HepG2 (cell line): ENCODE measurements at regions not wholly inside any gene's neighbourhood (a gene's known extent, or its start where the extent isn't known, plus 50 kb on each side); places are given as distances from the start of the nearest gene placed in this dataset.

Source experiments
- ATAC-seq: fragments of 200-7000 bp; cut with Tn5 transposase; 3 replicates; pipeline ENCODE4 v1.9.1; 2020; ENCODE audit warnings: mild to moderate bottlenecking, moderate library complexity
- BruUV-seq: library from RNA; stranded (reverse); fragments of 400-500 nt; replicated peaks from 2 replicates; lab custom pipeline; 2021; lab: Mats Ljungman, UMichigan
- CTCF ChIA-PET: fragments of 300-600 bp; formaldehyde crosslinking; extraction: SDS; loops from one replicate; lab custom pipeline; 2021; ENCODE audit warnings: low total read pairs, inconsistent platforms, low intra/inter-chr PET ratio; lab: Yijun Ruan, JAX
- POLR2A ChIA-PET: fragments of 350-600 bp; sonication (Branson Sonifier 250); formaldehyde crosslinking; loops from one replicate; lab custom pipeline; 2020; ENCODE audit warnings: antibody characterized with exemption, inconsistent platforms; lab: Yijun Ruan, JAX
- DNase-seq: peaks from one replicate; pipeline ENCODE4 v3.0.0-alpha.2; 2015; ENCODE audit warnings: low spot score
- FAIRE-seq: peaks from 3 replicates; lab custom pipeline; 2011; peaks lifted over from hg19 to GRCh38; lab: Jason Lieb, UNC
- H2AFZ ChIP-seq: one replicate; pipeline ENCODE4 v1.6.1; 2011; ENCODE audit warnings: low read length, inconsistent platforms
- H3K27ac ChIP-seq: fragments of 300-600 bp; 3 replicates; pipeline ENCODE4 v1.8.0; 2011; ENCODE audit warnings: mixed run types, mild to moderate bottlenecking, mixed read lengths, low read length, inconsistent platforms; ENCODE audit not compliant: insufficient read depth; ENCODE audit errors: extremely low read length
- H3K27me3 ChIP-seq, 2 experiments: fragments of 200-600 bp in 1 of 2; 2 replicates in 1 of 2; 3 replicates in 1 of 2; pipeline versions ENCODE4 v1.6.0 to v1.8.0; 2011; ENCODE audit warnings: low read length in 2 of 2, mild to moderate bottlenecking in 2 of 2, moderate library complexity in 2 of 2, inconsistent platforms in 1 of 2; ENCODE audit not compliant: insufficient read depth in 2 of 2, control insufficient read depth in 1 of 2
- H3K36me3 ChIP-seq, 2 experiments: fragments of 200-600 bp in 1 of 2; replicated peaks in 1 of 2; 2 replicates in 1 of 2; 3 replicates in 1 of 2; pipeline versions ENCODE4 v1.5.1 to v1.8.0; 2011; ENCODE audit warnings: low read length in 2 of 2, inconsistent platforms in 1 of 2; ENCODE audit not compliant: insufficient read depth in 2 of 2, control insufficient read depth in 1 of 2
- H3K4me1 ChIP-seq: 2 replicates; pipeline ENCODE4 v1.5.1; 2012; ENCODE audit warnings: low read length, inconsistent platforms; ENCODE audit not compliant: insufficient read depth
- H3K4me2 ChIP-seq: 2 replicates; pipeline ENCODE4 v1.6.0; 2011; ENCODE audit warnings: low read depth, low read length, inconsistent platforms
- H3K4me3 ChIP-seq, 3 experiments: fragments of 200-600 bp in 1 of 3; sonication (generic), shearing (Covaris generic) in 1 of 3; replicated peaks in 1 of 3; 2 replicates each; pipeline ENCODE4 v1.5.1; 2011 to 2016; ENCODE audit warnings: low read length in 3 of 3, inconsistent platforms in 2 of 3, low read depth in 2 of 3, mild to moderate bottlenecking in 2 of 3, control low read depth in 1 of 3, mixed read lengths in 1 of 3; ENCODE audit not compliant: insufficient read depth in 1 of 3
- H3K79me2 ChIP-seq: one replicate; pipeline ENCODE4 v1.6.1; 2011; ENCODE audit warnings: low read length, inconsistent platforms; ENCODE audit not compliant: insufficient read depth
- H3K9ac ChIP-seq: 2 replicates; pipeline ENCODE4 v1.6.0; 2011; ENCODE audit warnings: mild to moderate bottlenecking, low read depth, low read length, inconsistent platforms; ENCODE audit not compliant: insufficient read depth
- H3K9me3 ChIP-seq: 2 replicates; pipeline ENCODE4 v1.5.1; 2012; ENCODE audit warnings: mild to moderate bottlenecking, low read length
- H4K20me1 ChIP-seq: 2 replicates; pipeline ENCODE4 v1.6.0; 2011; ENCODE audit warnings: inconsistent platforms, mild to moderate bottlenecking, low read length, moderate library complexity; ENCODE audit not compliant: insufficient read depth
- ATF7 ChIP-seq, 2 experiments: fragments of 450-650 bp in 1 of 2; sonication (generic) in 1 of 2; formaldehyde crosslinking in 1 of 2; IDR thresholded peaks; 2 replicates each; pipeline versions ENCODE4 v1.4.0 to v1.6.1; 2016 to 2020; ENCODE audit warnings: antibody characterized with exemption in 1 of 2, mild to moderate bottlenecking in 1 of 2, missing genetic modification reagents in 1 of 2
- ATM ChIP-seq: fragments of 450-650 bp; IDR thresholded peaks from 2 replicates; pipeline ENCODE4 v1.7.1; 2017; ENCODE audit warnings: mild to moderate bottlenecking, borderline replicate concordance
- CREB3 ChIP-seq: sonication (generic); formaldehyde crosslinking; IDR thresholded peaks from 2 replicates; pipeline ENCODE4 v1.5.0; 2020; ENCODE audit warnings: missing genetic modification reagents
- PHF5A ChIP-seq: IDR thresholded peaks from one replicate; pipeline ENCODE4 v1.6.1; 2018; ENCODE audit warnings: low read depth, missing genetic modification reagents; ENCODE audit not compliant: unreplicated experiment
- RELA ChIP-seq: sonication (generic); formaldehyde crosslinking; IDR thresholded peaks from 2 replicates; pipeline ENCODE4 v1.4.0; 2020; ENCODE audit warnings: missing genetic modification reagents
- RFX5 ChIP-seq: IDR thresholded peaks from 2 replicates; pipeline ENCODE4 v1.6.1; 2011; ENCODE audit warnings: low read depth, low read length, improper control_type of control experiment
- TARDBP ChIP-seq: sonication (generic); formaldehyde crosslinking; IDR thresholded peaks from 2 replicates; pipeline ENCODE4 v1.8.0; 2022; ENCODE audit warnings: mild to moderate bottlenecking, missing genetic modification reagents
- ZNF615 ChIP-seq: sonication (generic); formaldehyde crosslinking; IDR thresholded peaks from 2 replicates; pipeline ENCODE4 v1.5.0; 2020; ENCODE audit warnings: mild to moderate bottlenecking, missing genetic modification reagents, borderline replicate concordance
- ZNF619 ChIP-seq: sonication (generic); formaldehyde crosslinking; IDR thresholded peaks from 2 replicates; pipeline ENCODE4 v1.4.0; 2020; ENCODE audit warnings: mild to moderate bottlenecking, missing genetic modification reagents
- ZNF775 ChIP-seq: sonication (generic); formaldehyde crosslinking; IDR thresholded peaks from 2 replicates; pipeline ENCODE4 v1.4.0; 2020; ENCODE audit warnings: missing genetic modification reagents, mild to moderate bottlenecking, moderate library complexity, borderline replicate concordance
- WGBS: methylation state at CpG from one replicate; pipeline ENCODE4 v1.1.6; 2017; ENCODE audit warnings: low lambda C conversion rate; 5-methylcytosine and 5-hydroxymethylcytosine counted together
- in situ Hi-C: cut with HindIII; loops from 2 replicates; pipeline ENCODE4 v1.10.0; 2017; ENCODE audit warnings: low pct_unique_long_range_greater_than_20kb; ENCODE audit not compliant: extremely low pct_ligation_motif_present
- intact Hi-C: fragments of 100-400 bp; cut with micrococcal nuclease; formaldehyde crosslinking; loops from one replicate; pipeline ENCODE4 v1.10.0; 2022; ENCODE audit not compliant: unreplicated experiment
- TF ChIP-seq, protein P1 (sequence below): sonication (generic); formaldehyde crosslinking; IDR thresholded peaks from 2 replicates; pipeline ENCODE4 v1.4.0; 2020; ENCODE audit warnings: missing genetic modification reagents

DNA sequence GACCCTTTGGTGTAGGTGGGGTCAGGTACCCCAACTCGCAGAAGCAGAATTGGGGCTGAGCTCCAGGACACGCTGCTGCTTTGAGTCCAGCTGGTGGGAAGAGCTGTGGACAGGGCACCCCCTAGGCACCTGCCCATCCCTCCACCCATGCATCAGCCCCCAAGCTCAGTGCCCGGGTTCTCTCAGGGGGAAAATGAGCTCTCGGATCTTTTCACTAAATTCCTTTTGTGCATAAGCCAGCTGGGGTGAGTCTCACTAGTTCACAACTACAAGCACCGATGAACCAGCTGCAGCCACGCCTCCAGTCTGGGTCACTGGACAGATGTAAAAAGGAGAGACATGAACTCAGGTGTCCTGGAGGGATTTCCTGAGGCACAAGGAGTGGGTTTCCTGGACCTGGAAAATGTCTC, 286.8 kb downstream of the CRLF2 start:
- H3K4me1 ChIP-seq, result no peaks in the 10 kb centered on the region
- H4K20me1 ChIP-seq, result no peaks in the 10 kb centered on the region
- no peak overlapping the region for H3K4me3 ChIP-seq
- H3K79me2 ChIP-seq, result no peaks in the 10 kb centered on the region
- no peaks in the 10 kb centered on the region for H3K27me3 ChIP-seq
- in situ Hi-C loops, result no loop called here
- CTCF ChIA-PET, result no interaction called here
- no peaks in the 10 kb centered on the region for H3K36me3 ChIP-seq
- TF ChIP-seq PHF5A (CRISPR knock-in tag) (no peak), CREB3 (CRISPR knock-in tag) (no peak), RELA (CRISPR knock-in tag) (no peak), ZNF619 (no peak), ATF7 (IDR thresholded peaks at IDR 0.05) (no peak), ATF7 (CRISPR knock-in tag; IDR thresholded peaks at IDR 0.05) (no peak), RFX5 (no peak), ZNF775 (no peak), TARDBP (CRISPR knock-in tag) (no peak), ATM (no peak), ZNF615 (CRISPR knock-in tag) (no peak)
- TF ChIP-seq, protein P1, sequence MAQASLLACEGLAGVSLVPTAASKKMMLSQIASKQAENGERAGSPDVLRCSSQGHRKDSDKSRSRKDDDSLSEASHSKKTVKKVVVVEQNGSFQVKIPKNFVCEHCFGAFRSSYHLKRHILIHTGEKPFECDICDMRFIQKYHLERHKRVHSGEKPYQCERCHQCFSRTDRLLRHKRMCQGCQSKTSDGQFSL, result no peak
- TF ChIP-seq, all 625 proteins: peak for 0
- ATAC-seq (no peak), DNase-seq (no peak), FAIRE-seq (no peak)
- 11% methylated on average over 4 of the region's 6 CpGs for WGBS
- Histone ChIP-seq H3K27ac (no peak overlapping the region), H3K4me2 (no peak overlapping the region), H2AFZ (no peak overlapping the region), H3K9me3 (no peaks in the 10 kb centered on the region), H3K9ac (no peak overlapping the region)
- POLR2A ChIA-PET, result no interaction called here
- BruUV-seq, result no TSS peak
- intact Hi-C loops, result no loop called here
